Right renal cortex interstitium (tissue), 3 donors: ENCODE measurements at regions not wholly inside any gene's neighbourhood (a gene's known extent, or its start where the extent isn't known, plus 50 kb on each side); places are given as distances from the start of the nearest gene placed in this dataset.

Experiments used
- DNase-seq, 3 donors: peaks; one replicate each; pipeline ENCODE4 v3.0.0-alpha.2; 2013; ENCODE audit warnings: low read depth in 3 of 3, low spot score in 2 of 3

DNA sequence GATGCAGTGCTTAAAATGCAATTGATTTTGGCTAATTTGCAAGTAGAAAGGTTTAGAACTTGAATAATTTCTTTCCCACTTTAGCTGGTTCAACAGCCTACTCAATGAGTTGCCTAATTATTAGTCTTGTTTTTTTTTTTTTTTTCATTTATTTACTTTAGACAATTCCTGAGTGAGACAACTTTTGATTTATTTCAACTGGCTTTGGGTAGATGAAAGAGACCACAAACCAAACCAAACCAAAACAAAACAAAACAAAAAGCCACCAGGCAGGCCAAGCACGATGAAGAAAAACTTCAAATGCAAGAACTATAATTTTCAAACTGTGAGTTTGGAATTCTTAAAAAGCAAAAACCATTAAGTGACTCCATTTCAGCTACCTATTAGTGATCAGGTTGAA is 469.9 kb downstream of the GBE1 start:
- no peak for DNase-seq

DNA sequence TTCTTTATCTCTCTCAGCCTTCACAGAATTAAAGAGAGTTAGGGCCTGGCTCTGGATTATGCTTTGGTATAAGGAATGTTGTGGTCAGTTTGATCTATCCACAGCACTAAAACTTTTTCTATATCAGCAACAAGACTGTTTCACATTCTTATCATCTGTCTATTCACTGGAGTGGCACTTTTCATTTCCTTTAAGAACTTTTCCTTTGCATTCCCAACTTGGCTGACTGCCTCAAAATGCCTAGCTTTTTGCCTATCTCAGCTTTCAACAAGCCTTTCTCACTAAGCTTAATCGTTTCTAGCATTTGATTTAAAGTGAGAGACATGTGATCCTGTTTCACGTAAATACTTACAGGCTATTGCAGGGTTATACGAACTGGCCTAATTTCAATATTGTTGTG is 471.8 kb downstream of the GBE1 start:
- peak in 1 of 3 donors; percentile 13 for DNase-seq

DNA sequence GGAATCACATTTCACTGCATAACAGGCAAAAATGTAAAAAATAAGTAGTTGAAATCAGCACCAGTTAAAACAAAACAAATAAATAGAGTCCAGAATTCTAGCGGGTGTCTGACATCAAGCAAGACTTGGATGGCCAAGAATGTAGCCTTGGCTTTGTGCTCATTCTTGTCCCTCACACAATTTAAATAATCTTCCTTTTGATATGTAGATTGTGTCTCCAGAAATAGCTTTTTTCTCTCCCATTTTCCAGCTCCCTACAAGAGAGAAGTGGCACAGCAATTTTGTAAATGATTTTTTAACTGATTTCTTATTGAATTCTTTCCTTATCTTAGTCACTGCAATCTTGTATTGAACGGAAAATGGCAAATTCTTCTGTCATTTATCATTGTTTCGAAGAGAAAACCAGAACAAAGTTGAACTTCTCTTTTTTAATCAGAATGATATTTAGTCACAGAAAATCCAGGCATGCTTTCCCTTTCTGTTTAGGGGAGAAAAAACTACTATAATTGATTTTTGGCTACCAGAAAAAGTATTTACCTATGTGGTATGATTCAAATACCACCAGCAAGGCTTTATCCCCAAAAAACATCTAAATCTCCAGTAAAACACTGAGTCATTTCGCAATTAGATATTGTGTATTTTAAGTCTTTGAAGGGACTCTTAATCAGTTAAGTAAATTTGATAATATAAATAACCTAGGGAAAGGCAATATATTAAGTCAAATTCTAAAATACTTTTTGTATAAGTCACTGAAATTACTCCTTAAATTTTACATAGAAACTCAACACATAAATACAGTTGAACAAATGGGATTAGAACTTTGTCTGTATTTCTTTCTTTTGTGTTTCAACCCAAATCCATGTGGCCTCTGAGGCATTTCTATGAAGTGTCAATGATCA is 481.7 kb downstream of the GBE1 start:
- DNase-seq, result no peak

DNA sequence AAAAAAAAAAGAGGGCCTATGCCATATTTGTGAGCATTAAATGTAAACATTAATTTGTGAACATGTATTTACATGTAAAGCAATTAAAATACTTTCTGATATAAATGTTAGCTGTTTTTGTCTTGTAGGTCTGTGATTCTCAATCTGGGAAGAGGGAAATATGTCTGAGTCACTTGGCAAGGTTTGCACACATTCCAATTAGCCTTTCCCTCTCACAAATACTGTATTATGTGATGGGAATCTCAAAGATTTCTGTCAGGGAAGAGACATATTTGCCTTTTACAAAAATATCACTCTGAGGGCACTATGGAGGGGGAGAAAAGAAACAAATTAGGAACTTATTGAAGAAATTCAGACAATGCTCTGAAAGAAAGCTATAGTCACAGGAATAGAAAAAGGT is 483.6 kb downstream of the GBE1 start:
- no peak for DNase-seq

- DNase-seq, result no peak
These were observed 486.8 kb downstream of the GBE1 start for GRCh38 chr3:81274671-81275070.

- no peak for DNase-seq
These were observed 490.7 kb downstream of the GBE1 start for GRCh38 chr3:81270603-81271379.

- no peak for DNase-seq
These were observed 492.9 kb downstream of the GBE1 start for GRCh38 chr3:81268526-81268925.

DNA sequence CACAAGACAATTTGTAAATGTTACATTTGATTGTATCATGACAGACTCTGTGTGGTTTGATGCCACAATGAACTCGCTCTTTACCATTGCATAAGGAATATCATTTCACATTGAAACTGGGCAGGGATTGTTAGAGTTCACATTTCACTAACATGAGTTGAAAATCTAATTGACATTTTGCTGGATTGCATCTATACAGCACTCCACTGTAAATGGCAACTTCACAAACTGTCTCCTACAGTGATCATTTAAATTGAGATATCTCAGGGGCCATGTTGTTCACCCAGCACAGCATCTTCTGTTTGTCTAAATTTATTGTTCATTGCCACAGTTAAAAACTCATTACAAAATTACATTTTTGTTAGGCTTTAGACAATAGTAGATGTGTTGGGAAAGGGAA is 499.4 kb downstream of the GBE1 start:
- no peak for DNase-seq

DNA sequence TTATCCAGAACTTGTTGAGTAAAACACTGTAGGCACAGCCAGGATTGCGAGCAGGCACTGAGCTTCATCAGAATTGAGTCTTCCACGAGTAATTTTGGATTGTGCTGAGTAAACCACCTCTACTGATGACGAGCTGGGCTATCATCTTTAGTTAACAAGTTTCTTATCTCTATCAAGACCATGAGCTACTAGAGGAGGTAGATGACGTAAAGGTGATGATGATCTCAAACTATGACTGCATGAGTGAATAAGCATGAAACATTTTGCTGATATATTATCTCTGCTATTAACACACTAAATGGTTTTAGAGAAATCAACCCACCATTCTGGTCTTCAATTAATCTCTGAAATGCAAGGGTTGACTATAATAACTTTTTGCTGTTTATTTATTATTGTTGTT is 506.0 kb downstream of the GBE1 start:
- DNase-seq, result no peak

GRCh38 chr3:81251096-81251495 is 510.3 kb downstream of the GBE1 start:
- no peak for DNase-seq

DNA sequence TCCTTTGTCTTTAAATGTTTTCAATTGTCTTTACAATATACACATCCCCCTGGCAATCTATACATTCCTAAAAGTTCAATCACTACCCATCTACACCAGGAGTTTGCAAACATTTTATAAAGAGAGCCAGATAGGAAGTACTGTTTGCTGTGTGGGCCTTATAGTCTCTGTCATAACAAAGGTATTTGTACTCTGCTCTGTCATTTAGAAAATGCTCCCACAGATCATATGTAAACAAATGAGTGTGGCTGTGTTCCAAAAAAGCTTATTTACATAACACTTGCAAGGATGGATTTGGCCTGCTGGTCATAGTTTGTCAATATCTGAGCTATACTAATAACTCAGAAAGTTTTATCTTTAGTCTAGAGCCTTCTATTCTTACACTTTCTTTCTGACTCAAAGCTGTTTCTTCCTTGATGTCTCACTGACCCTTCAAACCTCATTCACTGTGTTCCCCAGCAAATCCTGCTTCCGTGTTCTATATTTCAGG is 511.9 kb downstream of the GBE1 start:
- DNase-seq, result no peak

GRCh38 chr3:81245501-81245900 is 515.9 kb downstream of the GBE1 start:
- no peak for DNase-seq

- DNase-seq, result no peak
These were observed 516.4 kb downstream of the GBE1 start for GRCh38 chr3:81245043-81245442.

DNA sequence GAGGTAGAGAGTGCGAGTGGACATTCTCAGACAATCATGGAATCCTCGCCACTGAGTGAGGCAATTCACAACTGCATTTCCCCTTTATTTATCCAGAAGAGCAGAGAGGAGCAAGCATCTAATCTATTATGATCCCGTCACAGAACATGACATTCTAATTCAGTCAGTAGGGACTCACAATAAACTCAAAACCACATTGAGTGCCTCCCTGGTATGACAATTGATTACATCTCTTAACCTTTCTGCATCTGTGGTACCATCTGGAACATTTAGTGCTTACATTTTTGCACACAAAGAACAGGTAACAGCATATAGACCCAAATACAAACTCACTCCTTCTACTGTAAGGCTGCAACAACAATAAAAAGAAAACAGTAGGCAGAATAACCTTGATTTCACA is 517.2 kb downstream of the GBE1 start:
- no peak for DNase-seq

- DNase-seq, result no peak
These were observed 518.6 kb downstream of the GBE1 start for GRCh38 chr3:81242871-81243270.

DNA sequence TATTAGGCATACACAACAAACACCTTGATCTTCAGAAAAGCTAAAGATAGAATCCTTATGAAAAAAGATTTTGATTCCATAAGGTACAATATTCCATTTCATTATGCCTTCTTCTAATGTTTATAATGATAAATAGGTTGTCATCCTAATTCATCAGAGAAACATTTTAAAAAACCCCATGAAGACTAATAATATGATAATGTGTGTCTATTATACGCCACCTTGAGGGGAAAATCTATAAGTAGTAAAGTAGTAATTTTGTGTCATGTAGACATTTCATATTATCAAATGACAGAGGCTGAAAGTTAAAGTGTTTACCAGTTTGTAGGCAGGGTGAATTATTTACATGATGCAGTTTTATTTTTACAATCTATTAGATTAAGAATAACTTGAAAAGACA is 524.3 kb downstream of the GBE1 start:
- no peak for DNase-seq

DNA sequence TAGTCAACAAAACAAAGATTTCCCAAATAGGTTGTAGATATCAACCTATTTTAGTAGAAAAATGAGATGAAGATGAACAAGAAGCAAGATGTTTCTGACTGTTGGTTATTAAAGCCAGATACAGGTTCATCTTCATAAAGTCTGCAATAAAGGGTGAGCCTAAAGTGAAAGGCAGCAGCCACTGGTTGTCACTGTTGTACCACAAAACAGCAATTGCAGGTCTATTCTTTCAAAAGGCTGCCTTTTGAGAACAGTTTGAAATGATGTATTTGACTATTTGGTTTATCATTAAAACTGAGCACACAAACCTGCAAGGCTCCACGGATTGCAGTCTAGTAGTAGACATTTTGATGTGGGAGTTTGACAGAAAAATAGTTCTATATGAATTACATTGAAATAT is 543.4 kb downstream of the GBE1 start:
- no peak for DNase-seq

GRCh38 chr3:81217101-81217500 is 544.3 kb downstream of the GBE1 start:
- DNase-seq, result no peak

- no peak for DNase-seq
These were observed 545.3 kb downstream of the GBE1 start for GRCh38 chr3:81216192-81216591.

- no peak for DNase-seq
These were observed 546.8 kb downstream of the GBE1 start for GRCh38 chr3:81214631-81215030.

DNA sequence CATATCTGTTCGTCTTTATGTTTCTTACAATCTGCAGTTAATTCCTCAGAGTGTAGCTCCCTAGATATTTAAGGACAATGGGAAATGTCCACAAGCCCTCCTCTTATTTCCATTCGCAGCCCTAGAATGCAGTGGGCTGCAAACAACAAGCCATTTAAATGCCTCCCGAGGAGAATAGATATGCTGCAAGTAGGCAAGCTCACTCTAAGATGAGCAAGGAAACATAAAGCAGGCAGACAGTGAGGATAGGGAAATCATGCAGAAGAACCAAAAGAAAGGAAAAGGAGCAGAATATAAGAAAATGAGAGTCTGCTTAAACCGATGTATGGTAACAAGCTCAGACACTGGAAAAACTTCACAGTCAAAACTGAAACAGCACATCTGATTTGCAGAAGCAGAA is 561.9 kb downstream of the GBE1 start:
- no peak for DNase-seq

DNA sequence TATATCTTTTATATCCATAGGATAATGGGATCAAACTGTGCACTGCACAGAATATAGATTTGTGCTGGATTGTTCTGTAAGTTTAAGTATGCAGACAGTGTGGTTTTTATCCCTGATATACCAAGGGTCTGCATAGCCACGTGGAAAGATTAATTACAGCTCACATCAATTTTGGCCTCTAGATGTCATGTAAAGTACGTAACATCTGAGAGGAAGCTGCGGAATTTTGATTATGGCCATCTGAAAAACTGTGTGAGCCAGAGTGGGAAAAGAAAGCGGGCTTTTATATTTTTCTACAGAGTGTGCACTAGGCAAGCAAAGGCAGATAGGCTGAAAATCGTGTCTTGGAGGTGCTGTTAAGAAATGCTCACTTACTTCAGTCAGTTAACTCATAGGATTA is 562.7 kb downstream of the GBE1 start:
- DNase-seq, result no peak
